ENCODE measurements at regions not wholly inside any gene's neighbourhood (a gene's known extent, or its start where the extent isn't known, plus 50 kb on each side); places are given as distances from the start of the nearest gene placed in this dataset.

- Histone ChIP-seq H2BK5ac (ENCODE audit: insufficient read length, low read length) (no peak overlapping the region), H4K5ac (ENCODE audit: insufficient read length, low read depth, low read length) (no peak overlapping the region), H3K23ac (ENCODE audit: insufficient read length, low read depth, low read length) (no peak overlapping the region), H4K8ac (replicated peaks; ENCODE audit: insufficient read length, low read depth, low read length) (no peak overlapping the region), H3K9me3 (ENCODE audit: control insufficient read depth, low read depth, low read length) (no peaks in the 10 kb centered on the region), H4K91ac (ENCODE audit: insufficient read length, low read depth, low read length) (no peak overlapping the region), H3T11ph (ENCODE audit: low read length) (no peak overlapping the region), H3K56ac (ENCODE audit: insufficient read length, low read depth, low read length) (no peak overlapping the region), H3K18ac (ENCODE audit: insufficient read length, low read depth, low read length) (no peak overlapping the region), H3K14ac (ENCODE audit: insufficient read depth, low read length) (no peak overlapping the region), H4K20me1 (ENCODE audit: control insufficient read depth, insufficient read depth, insufficient read length) (no peaks in the 10 kb centered on the region), H3K27ac (ENCODE audit: insufficient read length, low read depth, low read length) (no peak overlapping the region), H3K79me1 (ENCODE audit: insufficient read depth, low read depth, low read length, poor library complexity, severe bottlenecking) (no peaks in the 10 kb centered on the region), H2BK120ac (ENCODE audit: low read depth, low read length, poor library complexity, severe bottlenecking) (no peak overlapping the region), H3K27me3 (ENCODE audit: insufficient read depth, low read length) (no peaks in the 10 kb centered on the region), H3K4ac (ENCODE audit: low read depth, low read length) (no peak overlapping the region), H3K23me2 (ENCODE audit: insufficient read length, low read depth, low read length, poor library complexity, severe bottlenecking) (no peaks in the 10 kb centered on the region), H3K9ac (ENCODE audit: extremely low read depth, insufficient read length, low read length) (no peak overlapping the region), H3K79me2 (ENCODE audit: insufficient read depth, low read length) (no peaks in the 10 kb centered on the region), H2BK15ac (ENCODE audit: low read depth, low read length) (no peak overlapping the region), H2AK5ac (ENCODE audit: insufficient read length, low read length) (no peak overlapping the region), H2AFZ (ENCODE audit: low read length) (no peak overlapping the region), H2BK12ac (ENCODE audit: insufficient read length, low read depth, low read length) (no peak overlapping the region), H3K4me1 (ENCODE audit: insufficient read depth, low read length) (no peaks in the 10 kb centered on the region), H3K4me2 (ENCODE audit: insufficient read depth, insufficient read length, low read length) (no peak overlapping the region), H2BK20ac (ENCODE audit: low read depth, low read length, poor library complexity, severe bottlenecking) (no peak overlapping the region)
- Mint-ChIP-seq H3K4me1 (no peaks in the 10 kb centered on the region), H3K27me3 (ENCODE audit: low read depth) (no peaks in the 10 kb centered on the region), H3K9me3 (peaks cover 0 to 2% of the 10 kb centered on the region in 2 experiments; a peak in 2 of 5 replicates), H3K36me3 (ENCODE audit: insufficient read depth in 1 of 3, low read depth in 3 of 3) (no peaks in the 10 kb centered on the region; a peak in 1 of 7 replicates), H3K27ac (no peak overlapping the region), H3K4me3 (no peak overlapping the region)
- TF ChIP-seq, protein P1, sequence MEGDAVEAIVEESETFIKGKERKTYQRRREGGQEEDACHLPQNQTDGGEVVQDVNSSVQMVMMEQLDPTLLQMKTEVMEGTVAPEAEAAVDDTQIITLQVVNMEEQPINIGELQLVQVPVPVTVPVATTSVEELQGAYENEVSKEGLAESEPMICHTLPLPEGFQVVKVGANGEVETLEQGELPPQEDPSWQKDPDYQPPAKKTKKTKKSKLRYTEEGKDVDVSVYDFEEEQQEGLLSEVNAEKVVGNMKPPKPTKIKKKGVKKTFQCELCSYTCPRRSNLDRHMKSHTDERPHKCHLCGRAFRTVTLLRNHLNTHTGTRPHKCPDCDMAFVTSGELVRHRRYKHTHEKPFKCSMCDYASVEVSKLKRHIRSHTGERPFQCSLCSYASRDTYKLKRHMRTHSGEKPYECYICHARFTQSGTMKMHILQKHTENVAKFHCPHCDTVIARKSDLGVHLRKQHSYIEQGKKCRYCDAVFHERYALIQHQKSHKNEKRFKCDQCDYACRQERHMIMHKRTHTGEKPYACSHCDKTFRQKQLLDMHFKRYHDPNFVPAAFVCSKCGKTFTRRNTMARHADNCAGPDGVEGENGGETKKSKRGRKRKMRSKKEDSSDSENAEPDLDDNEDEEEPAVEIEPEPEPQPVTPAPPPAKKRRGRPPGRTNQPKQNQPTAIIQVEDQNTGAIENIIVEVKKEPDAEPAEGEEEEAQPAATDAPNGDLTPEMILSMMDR (conservative IDR thresholded peaks at IDR 0.05), result no peak
- no peak for DNase-seq
These were observed 275.9 kb upstream of the CCNG1 start for GRCh38 chr5:163161512-163161911.
